Astrocyte (in vitro differentiated cells and primary cell): ENCODE measurements at regions not wholly inside any gene's neighbourhood (a gene's known extent, or its start where the extent isn't known, plus 50 kb on each side); places are given as distances from the start of the nearest gene placed in this dataset.

Source experiments
- EZH2 ChIP-seq: IDR thresholded peaks from 2 replicates; pipeline ENCODE4 v1.6.1; 2012; ENCODE audit warnings: mild to moderate bottlenecking, low read length, inconsistent platforms; ENCODE audit not compliant: insufficient read depth
- TF ChIP-seq, protein P1 (sequence below): IDR thresholded peaks from 2 replicates; pipeline ENCODE4 v1.5.1; 2011; ENCODE audit warnings: low read depth, mild to moderate bottlenecking, inconsistent platforms, low read length, moderate library complexity; ENCODE audit not compliant: insufficient read depth

DNA sequence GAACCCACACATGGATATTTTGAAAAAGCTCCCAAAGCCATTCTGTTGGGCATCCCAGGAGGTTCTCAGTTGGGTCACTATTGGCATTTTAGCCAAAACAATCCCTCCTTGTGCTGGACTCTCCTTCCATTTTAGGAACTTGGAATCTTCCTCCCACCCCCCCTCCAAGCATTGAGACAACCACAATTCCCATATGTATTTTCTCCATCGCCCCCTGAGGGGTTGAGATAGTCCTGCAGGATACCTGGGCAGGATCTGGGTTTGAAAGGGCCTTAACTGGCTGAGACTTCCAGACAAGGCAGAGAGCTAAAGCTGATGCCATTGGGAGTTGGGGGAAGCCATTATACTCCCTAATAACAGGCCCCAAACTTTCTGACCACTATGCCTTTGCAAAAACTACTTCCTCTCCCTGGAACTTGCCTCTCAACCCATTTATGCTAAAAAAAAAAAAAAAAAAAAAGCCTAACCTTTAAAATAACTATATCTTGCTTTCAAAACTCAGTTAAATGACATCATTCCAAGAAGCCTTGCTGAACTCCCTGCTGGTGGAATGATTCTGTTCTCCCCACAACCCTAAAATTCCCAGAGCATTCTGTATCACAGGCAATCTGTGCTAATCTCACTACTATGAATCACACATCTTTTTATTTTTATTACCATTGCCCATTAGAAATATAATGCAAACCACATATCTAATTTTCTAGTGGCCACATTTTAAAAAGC lies 77.5 kb upstream of the PDE1C start:
- TF ChIP-seq, protein P1, sequence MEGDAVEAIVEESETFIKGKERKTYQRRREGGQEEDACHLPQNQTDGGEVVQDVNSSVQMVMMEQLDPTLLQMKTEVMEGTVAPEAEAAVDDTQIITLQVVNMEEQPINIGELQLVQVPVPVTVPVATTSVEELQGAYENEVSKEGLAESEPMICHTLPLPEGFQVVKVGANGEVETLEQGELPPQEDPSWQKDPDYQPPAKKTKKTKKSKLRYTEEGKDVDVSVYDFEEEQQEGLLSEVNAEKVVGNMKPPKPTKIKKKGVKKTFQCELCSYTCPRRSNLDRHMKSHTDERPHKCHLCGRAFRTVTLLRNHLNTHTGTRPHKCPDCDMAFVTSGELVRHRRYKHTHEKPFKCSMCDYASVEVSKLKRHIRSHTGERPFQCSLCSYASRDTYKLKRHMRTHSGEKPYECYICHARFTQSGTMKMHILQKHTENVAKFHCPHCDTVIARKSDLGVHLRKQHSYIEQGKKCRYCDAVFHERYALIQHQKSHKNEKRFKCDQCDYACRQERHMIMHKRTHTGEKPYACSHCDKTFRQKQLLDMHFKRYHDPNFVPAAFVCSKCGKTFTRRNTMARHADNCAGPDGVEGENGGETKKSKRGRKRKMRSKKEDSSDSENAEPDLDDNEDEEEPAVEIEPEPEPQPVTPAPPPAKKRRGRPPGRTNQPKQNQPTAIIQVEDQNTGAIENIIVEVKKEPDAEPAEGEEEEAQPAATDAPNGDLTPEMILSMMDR, result no peak
- TF ChIP-seq EZH2, result no peak
